Heart left ventricle (tissue), 16 donors: ENCODE measurements at regions not wholly inside any gene's neighbourhood (a gene's known extent, or its start where the extent isn't known, plus 50 kb on each side); places are given as distances from the start of the nearest gene placed in this dataset.

ENCODE experiments used
- ATAC-seq, 4 donors: fragments of 200-7000 bp; cut with Tn5 transposase; one replicate each; pipeline ENCODE4 v1.9.1; 2020 to 2022; ENCODE audit warnings: moderate library complexity in 4 of 4, mild to moderate bottlenecking in 3 of 4, moderate number of reproducible peaks in 1 of 4
- DNase-seq, 5 donors: peaks; one replicate each; pipeline ENCODE4 v3.0.0-alpha.2; 2020
- H3K27ac ChIP-seq, 12 donors: fragments of 200-600 bp; sonication (generic) in 4 of 12; one replicate each; pipeline versions ENCODE4 v1.5.0 to v1.8.0; 2016 to 2022; ENCODE audit warnings: mild to moderate bottlenecking in 2 of 12
- H3K27me3 ChIP-seq, 9 donors: fragments of 200-600 bp; sonication (generic) in 2 of 9; one replicate each; pipeline versions ENCODE4 v1.5.1 to v1.8.0; 2016 to 2022; ENCODE audit warnings: mild to moderate bottlenecking in 3 of 9
- H3K36me3 ChIP-seq, 9 donors: fragments of 200-600 bp; sonication (generic) in 2 of 9; one replicate each; pipeline versions ENCODE4 v1.5.0 to v1.8.0; 2018 to 2022; ENCODE audit warnings: mild to moderate bottlenecking in 2 of 9
- H3K4me1 ChIP-seq, 12 donors: fragments of 200-600 bp; sonication (generic) in 4 of 12; one replicate each; pipeline versions ENCODE4 v1.5.0 to v1.8.0; 2016 to 2022; ENCODE audit warnings: mild to moderate bottlenecking in 3 of 12
- H3K4me3 ChIP-seq, 12 donors: fragments of 200-600 bp; sonication (generic) in 4 of 12; one replicate each; pipeline versions ENCODE4 v1.5.0 to v1.8.0; 2017 to 2022; ENCODE audit warnings: mild to moderate bottlenecking in 9 of 12, moderate library complexity in 4 of 12
- H3K9me3 ChIP-seq, 12 donors: fragments of 200-600 bp; sonication (generic) in 4 of 12; one replicate each; pipeline versions ENCODE4 v1.5.0 to v1.8.0; 2016 to 2022; ENCODE audit warnings: mild to moderate bottlenecking in 1 of 12
- POLR2A ChIP-seq, 2 donors: fragments of 450-650 bp; IDR thresholded peaks; one replicate each; pipeline ENCODE4 v1.6.1; 2017; ENCODE audit warnings: antibody characterized with exemption in 2 of 2, mild to moderate bottlenecking in 2 of 2, moderate library complexity in 2 of 2
- WGBS, 4 donors: extraction: QIAGEN DNeasy Blood & Tissue Kit in 2 of 4; methylation state at CpG; one replicate each; pipeline versions ENCODE4 v1.1.5 to v1.1.7; 2013 to 2018; 5-methylcytosine and 5-hydroxymethylcytosine counted together
- intact Hi-C, 10 donors: fragments of 100-400 bp; cut with DNase I; formaldehyde crosslinking; loops; one replicate each; pipeline versions ENCODE4 v1.11.1 to v1.14.2; 2022
- TF ChIP-seq, protein P1 (sequence below), 12 donors: fragments of 200-600 bp; sonication (generic) in 4 of 12; IDR thresholded peaks; one replicate each; pipeline versions ENCODE4 v1.5.0 to v1.8.0; 2018 to 2022; ENCODE audit warnings: antibody characterized with exemption in 12 of 12, mild to moderate bottlenecking in 5 of 12
- donor health status: ischemic (EF 13 %, LVEDD 7.1; RV severe dilation, severe dysfunction).
- donor health status: healthy with polysubstance abuse.
- donor health status: DM: no; HTN: yes; CAD: no.
- donor health status: DM: no; HTN: no; CAD: no.
- donor health status: ischemic (EF 25% LVEDD 6.9; RV normal size, moderate dysfunction).
- donor health status: ischemic (EF 25% LVEDD 5.7; RV mildly dilated, moderate dysfunction).
- donor health status: healthy.
- donor health status: DM: yes; HTN: yes; CAD: no.
- donor health status: ischemic (EF 35%, LVEDD 5.7; RV mildly dilated, moderate dysfunction).
- donor health status: nonischemic (EF 11% LVEDD 7.7; RV severe dilation, severe dysfunction).
- donor health status: DM: yes; HTN: yes; CAD: no.
- donor health status: PGD.
- donor health status: ischemic (EF 29% LVEDD 5.4; RV normal size, mild dysfunction).
- donor health status: nonischemic (EF 23%, LVEDD 6.1; RV moderate dilation, normal function).

DNA sequence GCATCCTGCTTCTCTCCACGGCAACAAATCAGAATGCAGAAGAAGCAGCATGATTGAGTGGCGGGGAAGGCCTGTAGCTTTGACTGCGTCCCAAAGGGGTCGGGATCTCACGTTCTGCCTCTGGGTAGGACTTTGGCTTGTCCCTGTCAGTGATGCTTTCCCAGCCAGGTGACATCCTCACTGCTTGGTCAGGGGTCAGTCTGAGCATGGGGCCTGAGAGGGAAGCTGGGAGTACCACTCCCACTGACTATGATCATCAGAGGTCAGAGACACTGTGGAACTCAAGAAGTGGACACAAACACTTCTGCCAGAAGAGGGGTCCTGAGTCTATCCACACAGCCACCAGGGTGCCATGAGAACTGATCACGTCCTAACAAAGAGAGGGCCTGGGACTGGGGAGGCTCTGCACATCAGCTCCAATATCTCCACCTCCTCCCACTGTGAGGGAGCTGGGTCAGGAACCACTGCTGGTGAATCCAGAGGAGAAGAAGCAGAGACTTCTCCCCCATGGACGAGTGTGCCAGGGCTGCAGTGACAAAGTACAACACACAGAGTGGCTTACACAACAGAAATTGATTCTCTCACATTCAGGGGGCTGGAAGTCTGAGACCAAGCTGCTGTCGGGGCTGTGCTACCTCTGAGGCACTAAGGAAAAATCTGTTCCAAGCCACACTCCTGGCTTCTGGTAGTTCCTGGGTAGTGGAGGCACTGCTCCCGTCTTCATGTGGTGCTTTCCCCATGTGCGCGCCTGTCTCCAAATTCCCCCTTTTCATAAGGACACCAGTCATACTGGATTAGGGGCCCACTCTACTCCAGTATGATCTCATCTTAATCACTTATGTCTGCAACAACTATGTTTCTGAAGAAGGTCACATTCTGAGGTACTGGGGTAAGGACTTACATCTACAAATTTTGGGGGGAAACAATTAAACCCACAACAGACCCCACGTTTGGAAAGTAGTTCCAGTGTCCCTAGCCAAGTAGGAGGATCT lies 131.1 kb downstream of the CYP26A1 start:
- 76 to 79% (median 76%) methylated on average over 12 of the region's 12 CpGs for WGBS, 4 donors
- TF ChIP-seq POLR2A (IDR thresholded peaks at IDR 0.05) = no peak
- TF ChIP-seq, protein P1, sequence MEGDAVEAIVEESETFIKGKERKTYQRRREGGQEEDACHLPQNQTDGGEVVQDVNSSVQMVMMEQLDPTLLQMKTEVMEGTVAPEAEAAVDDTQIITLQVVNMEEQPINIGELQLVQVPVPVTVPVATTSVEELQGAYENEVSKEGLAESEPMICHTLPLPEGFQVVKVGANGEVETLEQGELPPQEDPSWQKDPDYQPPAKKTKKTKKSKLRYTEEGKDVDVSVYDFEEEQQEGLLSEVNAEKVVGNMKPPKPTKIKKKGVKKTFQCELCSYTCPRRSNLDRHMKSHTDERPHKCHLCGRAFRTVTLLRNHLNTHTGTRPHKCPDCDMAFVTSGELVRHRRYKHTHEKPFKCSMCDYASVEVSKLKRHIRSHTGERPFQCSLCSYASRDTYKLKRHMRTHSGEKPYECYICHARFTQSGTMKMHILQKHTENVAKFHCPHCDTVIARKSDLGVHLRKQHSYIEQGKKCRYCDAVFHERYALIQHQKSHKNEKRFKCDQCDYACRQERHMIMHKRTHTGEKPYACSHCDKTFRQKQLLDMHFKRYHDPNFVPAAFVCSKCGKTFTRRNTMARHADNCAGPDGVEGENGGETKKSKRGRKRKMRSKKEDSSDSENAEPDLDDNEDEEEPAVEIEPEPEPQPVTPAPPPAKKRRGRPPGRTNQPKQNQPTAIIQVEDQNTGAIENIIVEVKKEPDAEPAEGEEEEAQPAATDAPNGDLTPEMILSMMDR (IDR thresholded peaks at IDR 0.05) = no peak
- H3K27ac ChIP-seq = no peak overlapping the region
- intact Hi-C loops = no loop called here
- no peak for DNase-seq
- H3K36me3 ChIP-seq = no peaks in the 10 kb centered on the region
- H3K9me3 ChIP-seq = no peaks in the 10 kb centered on the region
- ATAC-seq = no peak
- no peak overlapping the region for H3K4me3 ChIP-seq
- H3K27me3 ChIP-seq = no peaks in the 10 kb centered on the region
- peaks cover 0 to 3% (median 0%) of the 10 kb centered on the region in 12 donors for H3K4me1 ChIP-seq

DNA sequence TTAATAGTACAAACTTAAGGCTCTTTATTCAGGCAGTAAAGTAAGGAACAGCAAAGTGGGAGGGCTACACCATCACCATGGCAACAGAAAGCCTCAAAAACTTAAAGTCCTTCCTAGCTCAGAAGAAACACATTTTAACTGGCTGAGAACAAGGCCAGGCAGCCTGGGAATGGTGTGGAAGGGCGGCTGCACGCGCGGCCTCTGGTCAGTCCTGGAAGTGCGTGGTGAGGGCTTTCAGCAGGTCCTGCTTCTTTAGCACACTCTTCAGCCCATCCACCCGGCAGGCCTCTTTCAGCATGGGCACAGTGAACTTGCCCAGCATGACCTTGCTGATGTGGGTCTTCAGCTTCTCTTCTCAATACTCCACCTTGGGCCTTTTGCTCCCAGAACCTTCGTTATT lies 133.0 kb downstream of the CYP26A1 start:
- ATAC-seq (no peak), DNase-seq (no peak)
- no peak overlapping the region for H3K4me3 ChIP-seq
- intact Hi-C loops = no loop called here
- no peaks in the 10 kb centered on the region for H3K9me3 ChIP-seq
- H3K4me1 ChIP-seq = no peaks in the 10 kb centered on the region
- TF ChIP-seq, protein P1 (IDR thresholded peaks at IDR 0.05) = no peak
- TF ChIP-seq POLR2A (IDR thresholded peaks at IDR 0.05) = no peak
- H3K36me3 ChIP-seq = no peaks in the 10 kb centered on the region
- no peaks in the 10 kb centered on the region for H3K27me3 ChIP-seq
- 81 to 90% (median 87%) methylated on average over 7 of the region's 7 CpGs for WGBS, 4 donors
- H3K27ac ChIP-seq = no peak overlapping the region

DNA sequence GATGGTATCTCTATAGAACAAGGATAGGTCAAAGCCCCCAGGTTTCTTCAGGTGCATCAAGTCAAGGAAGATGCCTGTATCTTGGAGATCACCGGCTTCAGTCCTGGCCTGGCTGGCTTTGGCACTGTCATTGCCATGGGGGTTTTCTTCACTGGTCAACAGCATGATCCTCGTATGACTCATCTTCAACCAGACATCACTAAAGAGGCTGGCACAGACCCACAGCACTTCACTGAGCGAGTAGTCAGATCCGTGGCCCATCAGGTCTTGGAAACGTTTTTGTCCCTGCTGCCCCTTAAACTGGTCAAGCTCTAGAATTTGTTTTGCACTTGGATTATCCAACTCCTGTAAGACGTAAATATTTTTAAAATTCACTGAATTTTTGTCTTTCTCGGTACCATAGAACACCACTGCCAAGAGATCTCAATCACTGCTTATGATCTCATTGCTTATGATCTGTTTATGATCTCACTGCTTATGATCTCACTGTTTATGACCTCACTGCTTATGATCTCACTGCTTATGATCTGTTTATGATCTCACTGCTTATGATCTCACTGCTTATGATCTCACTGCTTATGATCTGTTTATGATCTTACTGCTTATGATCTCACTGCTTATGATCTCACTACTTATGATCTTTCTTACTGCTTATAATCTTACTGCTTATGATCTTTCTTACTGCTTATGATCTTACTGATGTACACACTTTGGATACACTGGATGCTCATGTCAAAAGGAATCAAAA lies 135.2 kb downstream of the CYP26A1 start:
- DNase-seq (no peak), ATAC-seq (no peak)
- Histone ChIP-seq H3K27me3 (no peaks in the 10 kb centered on the region), H3K27ac (no peak overlapping the region), H3K4me3 (no peak overlapping the region), H3K9me3 (no peaks in the 10 kb centered on the region), H3K4me1 (no peaks in the 10 kb centered on the region), H3K36me3 (no peaks in the 10 kb centered on the region)
- 76 to 93% (median 83%) methylated on average over 7 of the region's 7 CpGs for WGBS, 4 donors
- TF ChIP-seq, protein P1 (IDR thresholded peaks at IDR 0.05) = no peak
- no peak for TF ChIP-seq POLR2A (IDR thresholded peaks at IDR 0.05)
- intact Hi-C loops = no loop called here

DNA sequence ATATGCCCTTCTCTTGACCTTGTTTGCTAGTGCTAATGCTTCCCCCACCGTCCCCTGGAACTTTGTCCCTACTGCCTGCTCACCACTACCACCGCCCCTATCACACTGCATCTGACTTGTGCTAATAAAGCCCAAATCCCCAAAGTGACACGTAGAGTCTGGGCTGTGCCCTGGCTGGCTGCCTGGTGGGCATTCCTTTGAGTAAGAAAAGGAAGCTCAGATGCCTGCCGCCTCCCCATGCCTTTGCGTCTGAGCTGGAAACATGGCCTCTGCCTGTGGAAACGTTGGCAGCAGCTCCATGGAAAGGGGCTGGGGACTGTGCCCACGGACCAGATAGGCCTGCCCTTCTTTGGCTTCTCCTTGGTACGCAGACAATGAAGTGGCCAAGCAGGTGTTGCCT lies 138.3 kb downstream of the CYP26A1 start:
- no peaks in the 10 kb centered on the region for H3K4me1 ChIP-seq
- WGBS, 4 donors = 34 to 51% (median 43%) methylated on average over 8 of the region's 8 CpGs
- ATAC-seq (peak in 1 of 4 donors; percentile 20), DNase-seq (no peak)
- H3K9me3 ChIP-seq = no peaks in the 10 kb centered on the region
- H3K27me3 ChIP-seq = no peaks in the 10 kb centered on the region
- H3K36me3 ChIP-seq = no peaks in the 10 kb centered on the region
- TF ChIP-seq, protein P1 (IDR thresholded peaks at IDR 0.05) = no peak
- TF ChIP-seq POLR2A (IDR thresholded peaks at IDR 0.05) = no peak
- H3K4me3 ChIP-seq = no peak overlapping the region
- intact Hi-C loops = no loop called here
- H3K27ac ChIP-seq = no peak overlapping the region
